Testis (tissue), 2 donors: ENCODE measurements at regions not wholly inside any gene's neighbourhood (a gene's known extent, or its start where the extent isn't known, plus 50 kb on each side); places are given as distances from the start of the nearest gene placed in this dataset.

ENCODE experiments used
- CTCF ChIP-seq, 3 experiments: fragments of 450-650 bp in 2 of 3; fragments of 200-600 bp in 1 of 3; sonication (generic) in 1 of 3; IDR thresholded peaks; one replicate each; pipeline ENCODE4 v1.5.1; 2016 to 2019; ENCODE audit warnings: antibody characterized with exemption in 3 of 3, mild to moderate bottlenecking in 2 of 3, moderate library complexity in 1 of 3
- POLR2A ChIP-seq: fragments of 450-650 bp; IDR thresholded peaks from one replicate; pipeline ENCODE4 v1.6.1; 2017; ENCODE audit warnings: antibody characterized with exemption, mild to moderate bottlenecking, moderate library complexity

DNA sequence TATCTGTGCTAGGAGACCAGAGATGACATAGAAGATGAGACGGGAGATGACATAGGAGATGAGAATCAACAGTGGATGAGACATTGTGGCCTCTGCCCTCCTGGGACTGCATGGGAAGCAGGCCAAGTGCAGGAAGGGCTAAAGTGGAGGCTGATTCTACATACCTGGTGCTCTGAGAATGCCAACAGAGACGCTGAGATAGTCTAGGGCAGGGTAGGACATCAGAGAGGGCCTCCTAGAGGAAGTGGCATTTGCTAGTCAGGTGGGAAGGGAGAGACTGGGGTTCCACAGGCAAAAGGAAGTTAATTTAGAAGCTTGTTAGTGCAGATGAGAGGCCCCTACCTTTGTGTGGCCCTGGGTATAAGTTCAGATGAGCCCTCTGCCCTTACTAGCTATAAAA, 224.2 kb downstream of the CBLN1 start:
- TF ChIP-seq CTCF (IDR thresholded peaks at IDR 0.05) (no peak), POLR2A (no peak)
